ENCODE measurements at regions not wholly inside any gene's neighbourhood (a gene's known extent, or its start where the extent isn't known, plus 50 kb on each side); places are given as distances from the start of the nearest gene placed in this dataset.
"Not testable (repeated sequence)": the region's sequence is repeated elsewhere in the genome, so short reads cannot be mapped to it uniquely, and the experiment has no call there.

DNA sequence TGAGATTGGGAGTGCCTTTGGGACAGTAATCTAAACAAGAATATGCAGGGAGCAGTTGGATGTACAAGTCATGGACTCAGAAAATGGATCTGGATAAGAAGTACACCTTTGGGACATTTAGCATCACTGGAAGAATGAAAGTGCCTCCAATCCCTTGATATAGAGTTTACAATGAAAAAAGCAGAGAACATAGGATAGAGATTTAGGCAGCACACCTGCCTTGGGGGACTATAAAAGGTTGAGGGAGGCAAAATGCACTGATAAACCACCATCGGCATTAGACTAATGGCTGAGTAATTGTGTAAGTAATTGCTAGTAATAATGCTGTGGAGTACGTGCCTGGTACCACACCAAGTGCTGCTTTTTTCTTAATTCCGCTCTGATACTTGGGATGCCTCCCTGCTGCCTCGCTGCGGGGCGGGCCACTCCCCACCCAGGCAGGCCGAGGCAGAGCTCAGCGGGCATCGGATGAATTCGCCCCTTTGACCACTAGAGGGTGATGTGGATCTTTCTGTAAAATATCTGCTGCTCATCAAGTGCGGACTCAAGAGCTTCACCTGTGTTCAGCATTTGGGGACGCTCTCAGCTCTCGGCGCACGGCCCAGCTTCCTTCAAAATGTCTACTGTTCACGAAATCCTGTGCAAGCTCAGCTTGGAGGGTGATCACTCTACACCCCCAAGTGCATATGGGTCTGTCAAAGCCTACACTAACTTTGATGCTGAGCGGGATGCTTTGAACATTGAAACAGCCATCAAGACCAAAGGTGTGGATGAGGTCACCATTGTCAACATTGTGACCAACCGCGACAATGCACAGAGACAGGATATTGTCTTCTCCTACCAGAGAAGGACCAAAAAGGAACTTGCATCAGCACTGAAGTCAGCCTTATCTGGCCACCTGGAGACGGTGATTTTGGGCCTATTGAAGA, 99.9 kb downstream of the ANKRD18B start:
- Histone ChIP-seq H3K36me3 (no peaks in the 10 kb centered on the region), H3K9me3 (no peaks in the 10 kb centered on the region), H3K27ac (no peak overlapping the region), H3K27me3 (peaks cover 0 to 31% (median 7%) of the 10 kb centered on the region in 3 donors), H3K4me3 (no peak overlapping the region), H3K4me1 (peaks cover 0 to 12% (median 3%) of the 10 kb centered on the region in 4 donors)
- peak; percentile 66 to 87 for DNase-seq
- TF ChIP-seq POLR2AphosphoS5 (IDR thresholded peaks at IDR 0.05) (no peak), POLR2A (IDR thresholded peaks at IDR 0.05) (peak in 1 of 4 donors; percentile 8)
- TF ChIP-seq, protein P1, sequence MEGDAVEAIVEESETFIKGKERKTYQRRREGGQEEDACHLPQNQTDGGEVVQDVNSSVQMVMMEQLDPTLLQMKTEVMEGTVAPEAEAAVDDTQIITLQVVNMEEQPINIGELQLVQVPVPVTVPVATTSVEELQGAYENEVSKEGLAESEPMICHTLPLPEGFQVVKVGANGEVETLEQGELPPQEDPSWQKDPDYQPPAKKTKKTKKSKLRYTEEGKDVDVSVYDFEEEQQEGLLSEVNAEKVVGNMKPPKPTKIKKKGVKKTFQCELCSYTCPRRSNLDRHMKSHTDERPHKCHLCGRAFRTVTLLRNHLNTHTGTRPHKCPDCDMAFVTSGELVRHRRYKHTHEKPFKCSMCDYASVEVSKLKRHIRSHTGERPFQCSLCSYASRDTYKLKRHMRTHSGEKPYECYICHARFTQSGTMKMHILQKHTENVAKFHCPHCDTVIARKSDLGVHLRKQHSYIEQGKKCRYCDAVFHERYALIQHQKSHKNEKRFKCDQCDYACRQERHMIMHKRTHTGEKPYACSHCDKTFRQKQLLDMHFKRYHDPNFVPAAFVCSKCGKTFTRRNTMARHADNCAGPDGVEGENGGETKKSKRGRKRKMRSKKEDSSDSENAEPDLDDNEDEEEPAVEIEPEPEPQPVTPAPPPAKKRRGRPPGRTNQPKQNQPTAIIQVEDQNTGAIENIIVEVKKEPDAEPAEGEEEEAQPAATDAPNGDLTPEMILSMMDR (IDR thresholded peaks at IDR 0.05): peak in 5 of 7 experiments; percentile 39 to 85 (median 77)
- WGBS, 5 donors: 18 to 20% (median 20%) methylated on average over 20 of the region's 20 CpGs
- intact Hi-C loops (cut with DNase I; ENCODE audit: low total_unique reads): loop anchor here (5.0 kb wide), 1 partner anchor 98 kb away; no protein-coding TSS in a partner anchor

GRCh38 chr9:33628318-33628717, 104.3 kb downstream of the ANKRD18B start:
- DNase-seq; H3K9me3 ChIP-seq; H3K4me1 ChIP-seq; intact Hi-C loops (cut with DNase I; ENCODE audit: low total_unique reads); H3K36me3 ChIP-seq; H3K27ac ChIP-seq; H3K4me3 ChIP-seq: not testable (repeated sequence)
- H3K27me3 ChIP-seq: peaks cover 0 to 47% (median 12%) of the 10 kb centered on the region in 3 donors
- WGBS, 5 donors: 68 to 84% (median 81%) methylated on average over 1 of the region's 1 CpG

DNA sequence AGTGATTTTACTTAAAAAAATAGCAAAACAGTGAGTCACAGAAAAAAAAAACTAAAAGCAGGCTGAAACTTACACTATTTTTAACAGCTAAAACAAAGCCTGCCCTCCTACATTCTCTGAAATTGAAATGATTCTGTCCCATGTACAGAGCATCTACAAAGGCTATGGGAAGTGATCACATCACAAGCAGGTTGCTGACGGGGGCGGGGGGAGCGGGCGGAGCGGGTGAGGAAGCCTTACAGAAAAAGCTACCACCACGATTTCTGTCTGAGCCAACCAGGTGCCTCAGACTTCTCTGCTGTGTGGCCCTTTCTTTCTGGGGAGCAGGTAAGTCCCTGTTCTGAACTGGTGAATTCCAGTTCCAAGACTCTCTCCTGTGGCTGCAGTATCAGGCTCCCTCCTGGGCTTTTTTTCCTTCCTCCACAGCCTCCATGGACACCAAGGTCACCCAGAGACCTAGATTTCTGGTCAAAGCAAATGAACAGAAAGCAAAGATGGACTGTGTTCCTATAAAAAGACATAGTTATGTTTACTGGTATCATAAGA, 104.9 kb downstream of the ANKRD18B start:
- peaks cover 0 to 3% (median 1%) of the 10 kb centered on the region in 4 donors for H3K4me1 ChIP-seq
- peaks cover 0 to 47% (median 12%) of the 10 kb centered on the region in 3 donors for H3K27me3 ChIP-seq
- intact Hi-C loops (cut with DNase I; ENCODE audit: low total_unique reads): no loop called here
- no peak overlapping the region for H3K27ac ChIP-seq
- no peaks in the 10 kb centered on the region for H3K36me3 ChIP-seq
- TF ChIP-seq EP300 (IDR thresholded peaks at IDR 0.05) (no peak), POLR2AphosphoS5 (IDR thresholded peaks at IDR 0.05) (no peak), POLR2A (IDR thresholded peaks at IDR 0.05) (no peak)
- TF ChIP-seq, protein P1 (IDR thresholded peaks at IDR 0.05): no peak
- WGBS, 5 donors: 64 to 69% (median 65%) methylated on average over 6 of the region's 6 CpGs
- no peak overlapping the region for H3K4me3 ChIP-seq
- DNase-seq: no peak
- no peaks in the 10 kb centered on the region for H3K9me3 ChIP-seq

- H3K4me1 ChIP-seq: no peaks in the 10 kb centered on the region
- intact Hi-C loops (cut with DNase I; ENCODE audit: low total_unique reads): no loop called here
- H3K36me3 ChIP-seq: no peaks in the 10 kb centered on the region
- 71 to 80% (median 73%) methylated on average over 2 of the region's 2 CpGs for WGBS, 5 donors
- TF ChIP-seq POLR2AphosphoS5 (IDR thresholded peaks at IDR 0.05) (no peak), EP300 (IDR thresholded peaks at IDR 0.05) (no peak), POLR2A (IDR thresholded peaks at IDR 0.05) (no peak)
- TF ChIP-seq, protein P1 (IDR thresholded peaks at IDR 0.05): no peak
- no peak overlapping the region for H3K4me3 ChIP-seq
- H3K27ac ChIP-seq: no peak overlapping the region
- H3K9me3 ChIP-seq: no peaks in the 10 kb centered on the region
- no peak for DNase-seq
- peaks cover 0 to 62% (median 31%) of the 10 kb centered on the region in 3 donors for H3K27me3 ChIP-seq
Measured at GRCh38 chr9:33633636-33634035, 109.6 kb downstream of the ANKRD18B start.

All from stomach (tissue), 8 donors.